ENCODE measurements at regions not wholly inside any gene's neighbourhood (a gene's known extent, or its start where the extent isn't known, plus 50 kb on each side); places are given as distances from the start of the nearest gene placed in this dataset.

- in situ Hi-C loops (cut with HindIII; ENCODE audit: low pct_unique_long_range_greater_than_20kb, low sequenced_read_pairs), result no loop called here
- no peak overlapping the region for H3K4me3 ChIP-seq (ENCODE audit: low read depth in 2 of 2, low read length in 2 of 2)
- POLR2A ChIA-PET, result no interaction called here
These were observed 133.3 kb downstream of the CPZ start for GRCh38 chr4:8725845-8726244.

GRCh38 chr4:8725071-8725841, 132.7 kb downstream of the CPZ start:
- Histone ChIP-seq H3K27ac (ENCODE audit: low read length) (no peak overlapping the region), H3K4me1 (ENCODE audit: control insufficient read depth, insufficient read depth, low read length) (no peaks in the 10 kb centered on the region), H3K4me3 (ENCODE audit: low read depth in 2 of 2, low read length in 2 of 2) (no peak overlapping the region), H3K9me3 (ENCODE audit: control insufficient read depth, insufficient read depth, low read depth, low read length) (no peaks in the 10 kb centered on the region), H3K27me3 (ENCODE audit: control insufficient read depth, insufficient read depth, low read length) (no peaks in the 10 kb centered on the region), H3K36me3 (ENCODE audit: control insufficient read depth, insufficient read depth, low read length) (no peaks in the 10 kb centered on the region)
- POLR2A ChIA-PET, result no interaction called here
- no peak for ATAC-seq
- intact Hi-C loops (cut with micrococcal nuclease; ENCODE audit: unreplicated experiment), result no loop called here
- CTCF ChIA-PET, result no interaction called here
- DNase-seq (ENCODE audit: low read depth, low spot score), result no peak
- no peak for TF ChIP-seq TCF7L2 (IDR thresholded peaks at IDR 0.05; ENCODE audit: low read depth, low read length)
- TF ChIP-seq SIN3A (IDR thresholded peaks at IDR 0.05; ENCODE audit: borderline replicate concordance, insufficient read depth, low read depth, low read length), result no peak
- no peak for TF ChIP-seq POLR2AphosphoS5 (IDR thresholded peaks at IDR 0.05; ENCODE audit: low read depth, low read length)
- no peak for TF ChIP-seq CTCF (IDR thresholded peaks at IDR 0.05)
- no TSS peak for BruUV-seq (replicated peaks)
- in situ Hi-C loops (cut with HindIII; ENCODE audit: low pct_unique_long_range_greater_than_20kb, low sequenced_read_pairs), result no loop called here

More at GRCh38 chr4:8725845-8726244, 133.3 kb downstream of the CPZ start:
- no peaks in the 10 kb centered on the region for H3K9me3 ChIP-seq (ENCODE audit: control insufficient read depth, insufficient read depth, low read depth, low read length)
- H3K36me3 ChIP-seq (ENCODE audit: control insufficient read depth, insufficient read depth, low read length), result no peaks in the 10 kb centered on the region
- intact Hi-C loops (cut with micrococcal nuclease; ENCODE audit: unreplicated experiment), result no loop called here
- no peak overlapping the region for H3K27ac ChIP-seq (ENCODE audit: low read length)
- DNase-seq (ENCODE audit: low read depth, low spot score) (no peak), ATAC-seq (no peak)
- no peak for TF ChIP-seq TCF7L2 (IDR thresholded peaks at IDR 0.05; ENCODE audit: low read depth, low read length)
- TF ChIP-seq SIN3A (IDR thresholded peaks at IDR 0.05; ENCODE audit: borderline replicate concordance, insufficient read depth, low read depth, low read length), result no peak
- TF ChIP-seq REST (IDR thresholded peaks at IDR 0.05; ENCODE audit: insufficient read depth in 1 of 2, low read depth in 2 of 2, low read length in 1 of 2), result no peak
- TF ChIP-seq POLR2AphosphoS5 (IDR thresholded peaks at IDR 0.05; ENCODE audit: low read depth, low read length), result no peak
- TF ChIP-seq CTCF (IDR thresholded peaks at IDR 0.05), result no peak
- H3K27me3 ChIP-seq (ENCODE audit: control insufficient read depth, insufficient read depth, low read length), result no peaks in the 10 kb centered on the region
- no peaks in the 10 kb centered on the region for H3K4me1 ChIP-seq (ENCODE audit: control insufficient read depth, insufficient read depth, low read length)
- CTCF ChIA-PET, result no interaction called here
- BruUV-seq (replicated peaks), result no TSS peak
